WTC11 (cell line): ENCODE measurements at regions not wholly inside any gene's neighbourhood (a gene's known extent, or its start where the extent isn't known, plus 50 kb on each side); places are given as distances from the start of the nearest gene placed in this dataset.

ENCODE experiments used
- ATAC-seq: fragments of 200-7000 bp; cut with Tn5 transposase; 2 replicates; pipeline ENCODE4 v1.10.0; 2021; ENCODE audit warnings: mild to moderate bottlenecking, moderate library complexity
- CTCF ChIA-PET: fragments of 300-600 bp; sonication (Branson Sonifier 250); formaldehyde crosslinking; loops from one replicate; lab custom pipeline; 2021; ENCODE audit warnings: antibody characterized with exemption; lab: Charles Lee
- POLR2A ChIA-PET: fragments of 350-600 bp; sonication (Branson Sonifier 250); formaldehyde crosslinking; loops from one replicate; lab custom pipeline; 2021; ENCODE audit warnings: antibody characterized with exemption; lab: Charles Lee
- DNase-seq: peaks from one replicate; pipeline ENCODE4 v3.0.0; 2021; ENCODE audit warnings: low spot score
- H3K27ac Mint-ChIP-seq: 2 replicates; pipeline ENCODE4 v1.8.0; 2021; ENCODE audit warnings: mixed read lengths
- H3K27me3 Mint-ChIP-seq: 2 replicates; pipeline ENCODE4 v1.8.0; 2021; ENCODE audit warnings: low read depth, mild to moderate bottlenecking, moderate library complexity, mixed read lengths
- H3K36me3 Mint-ChIP-seq: 2 replicates; pipeline ENCODE4 v1.8.0; 2021; ENCODE audit warnings: mixed read lengths
- H3K4me1 Mint-ChIP-seq: 2 replicates; pipeline ENCODE4 v1.8.0; 2022; ENCODE audit warnings: mixed read lengths
- H3K4me3 Mint-ChIP-seq: 2 replicates; pipeline ENCODE4 v1.8.0; 2021; ENCODE audit warnings: mild to moderate bottlenecking, moderate library complexity, mixed read lengths
- H3K9me3 Mint-ChIP-seq: 2 replicates; pipeline ENCODE4 v1.8.0; 2021; ENCODE audit warnings: mixed read lengths
- ATF2 ChIP-seq: sonication (generic); formaldehyde crosslinking; IDR thresholded peaks from 2 replicates; pipeline ENCODE4 v1.8.1; 2022; ENCODE audit warnings: low read depth, missing genetic modification reagents, borderline replicate concordance
- ATF6 ChIP-seq: sonication (generic); formaldehyde crosslinking; IDR thresholded peaks from 2 replicates; pipeline ENCODE4 v1.8.1; 2023; ENCODE audit warnings: mild to moderate bottlenecking, missing genetic modification reagents
- CTCF ChIP-seq: fragments of 200-600 bp; IDR thresholded peaks from 2 replicates; pipeline ENCODE4 v1.8.0; 2022; ENCODE audit warnings: antibody characterized with exemption
- ELF4 ChIP-seq: sonication (generic); formaldehyde crosslinking; IDR thresholded peaks from 2 replicates; pipeline ENCODE4 v1.8.1; 2022; ENCODE audit warnings: low read depth, mild to moderate bottlenecking, moderate library complexity, missing genetic modification reagents
- FOXP4 ChIP-seq: sonication (generic); formaldehyde crosslinking; IDR thresholded peaks from 2 replicates; pipeline ENCODE4 v1.8.0; 2022; ENCODE audit warnings: mild to moderate bottlenecking, missing genetic modification reagents
- GRHL2 ChIP-seq: fragments of 250-450 bp; sonication (Bioruptor Pico); IDR thresholded peaks from 2 replicates; pipeline ENCODE4 v1.8.0; 2022; ENCODE audit warnings: mild to moderate bottlenecking, moderate library complexity; ENCODE audit not compliant: insufficient replicate concordance, severe bottlenecking
- HMGA2 ChIP-seq: fragments of 250-450 bp; sonication (Bioruptor Pico); IDR thresholded peaks from 2 replicates; pipeline ENCODE4 v1.4.0; 2021; ENCODE audit warnings: mild to moderate bottlenecking, moderate library complexity
- HMGXB4 ChIP-seq: sonication (generic); formaldehyde crosslinking; IDR thresholded peaks from 2 replicates; pipeline ENCODE4 v1.8.1; 2023; ENCODE audit warnings: mild to moderate bottlenecking, moderate library complexity, missing genetic modification reagents
- NFATC4 ChIP-seq: fragments of 250-450 bp; sonication (Bioruptor Pico); IDR thresholded peaks from 2 replicates; pipeline ENCODE4 v1.9.0; 2021; ENCODE audit warnings: mild to moderate bottlenecking
- NR2C2 ChIP-seq: sonication (generic); formaldehyde crosslinking; IDR thresholded peaks from 2 replicates; pipeline ENCODE4 v1.8.0; 2022; ENCODE audit warnings: mild to moderate bottlenecking, missing genetic modification reagents
- RELA ChIP-seq: sonication (generic); formaldehyde crosslinking; IDR thresholded peaks from 2 replicates; pipeline ENCODE4 v1.8.1; 2022; ENCODE audit warnings: missing genetic modification reagents, mild to moderate bottlenecking, borderline replicate concordance
- SP1 ChIP-seq: sonication (generic); formaldehyde crosslinking; conservative IDR thresholded peaks from 2 replicates; pipeline ENCODE4 v1.8.1; 2022; ENCODE audit warnings: missing genetic modification reagents
- USF1 ChIP-seq: sonication (generic); formaldehyde crosslinking; IDR thresholded peaks from 2 replicates; pipeline ENCODE4 v1.8.0; 2022; ENCODE audit warnings: mild to moderate bottlenecking, missing genetic modification reagents
- USF2 ChIP-seq: sonication (generic); formaldehyde crosslinking; IDR thresholded peaks from 2 replicates; pipeline ENCODE4 v1.8.1; 2023; ENCODE audit warnings: mild to moderate bottlenecking, missing genetic modification reagents, moderate library complexity
- ZBTB21 ChIP-seq: sonication (generic); formaldehyde crosslinking; IDR thresholded peaks from 2 replicates; pipeline ENCODE4 v1.8.1; 2023; ENCODE audit warnings: mild to moderate bottlenecking, missing genetic modification reagents, borderline replicate concordance
- ZNF121 ChIP-seq: sonication (generic); formaldehyde crosslinking; IDR thresholded peaks from 2 replicates; pipeline ENCODE4 v1.8.0; 2023; ENCODE audit warnings: missing genetic modification reagents
- ZNF219 ChIP-seq: sonication (generic); formaldehyde crosslinking; IDR thresholded peaks from 2 replicates; pipeline ENCODE4 v1.8.0; 2023; ENCODE audit warnings: missing genetic modification reagents, mild to moderate bottlenecking, borderline replicate concordance
- ZNF423 ChIP-seq: fragments of 250-450 bp; sonication (Bioruptor Pico); IDR thresholded peaks from 2 replicates; pipeline ENCODE4 v2.1.2; 2022; ENCODE audit warnings: mild to moderate bottlenecking, moderate library complexity
- ZNF671 ChIP-seq: fragments of 250-450 bp; sonication (Bioruptor Pico); IDR thresholded peaks from 2 replicates; pipeline ENCODE4 v1.8.0; 2021; ENCODE audit warnings: mild to moderate bottlenecking

- TF ChIP-seq USF1 (CRISPR knock-in tag) = no peak
Measured at GRCh38 chr20:24894967-24895366, 54.1 kb upstream of the CST7 start (continued).

GRCh38 chr20:24895431-24895830, 53.6 kb upstream of the CST7 start:
- Mint-ChIP-seq H3K4me3 (no peak overlapping the region), H3K36me3 (peaks cover 30% of the 10 kb centered on the region), H3K27ac (no peak overlapping the region), H3K4me1 (no peaks in the 10 kb centered on the region), H3K9me3 (peaks cover 52% of the 10 kb centered on the region), H3K27me3 (peaks cover 8% of the 10 kb centered on the region)
- TF ChIP-seq ZNF671 (CRISPR knock-in tag) = no peak
- TF ChIP-seq SP1 (CRISPR knock-in tag) = no peak
- TF ChIP-seq ELF4 (CRISPR knock-in tag) = no peak
- TF ChIP-seq FOXP4 (CRISPR knock-in tag) = no peak
- no peak for TF ChIP-seq ZNF121 (CRISPR knock-in tag)
- TF ChIP-seq NFATC4 (CRISPR knock-in tag) = no peak
- no peak for TF ChIP-seq RELA
- no peak for TF ChIP-seq ZBTB21 (CRISPR knock-in tag)
- TF ChIP-seq HMGXB4 (CRISPR knock-in tag) = no peak
- no peak for TF ChIP-seq ZNF219 (CRISPR knock-in tag)
- POLR2A ChIA-PET = no interaction called here
- CTCF ChIA-PET = no interaction called here
- ATAC-seq = no peak
- no peak for DNase-seq

- ChIA-PET CTCF (no interaction called here), POLR2A (no interaction called here)
- no peak overlapping the region for H3K27ac Mint-ChIP-seq
- no peak for DNase-seq
- no peak for TF ChIP-seq GRHL2 (CRISPR knock-in tag)
- TF ChIP-seq HMGA2 (CRISPR knock-in tag) = no peak
- no peak for TF ChIP-seq ATF6 (CRISPR knock-in tag)
- TF ChIP-seq CTCF = no peak
- no peak for TF ChIP-seq NR2C2 (CRISPR knock-in tag)
- TF ChIP-seq USF2 (CRISPR knock-in tag) = no peak
- no peak for TF ChIP-seq ATF2
- no peak for TF ChIP-seq HMGXB4 (CRISPR knock-in tag)
- TF ChIP-seq ZNF423 (CRISPR knock-in tag) = no peak
- H3K4me3 Mint-ChIP-seq = no peak overlapping the region
- peaks cover 8% of the 10 kb centered on the region for H3K27me3 Mint-ChIP-seq
- H3K9me3 Mint-ChIP-seq = peaks cover 54% of the 10 kb centered on the region
- ATAC-seq = no peak
- H3K4me1 Mint-ChIP-seq = no peaks in the 10 kb centered on the region
- peaks cover 33% of the 10 kb centered on the region for H3K36me3 Mint-ChIP-seq
Measured at GRCh38 chr20:24895898-24896658, 53.0 kb upstream of the CST7 start.
